Lower lobe of right lung (tissue), 2 donors: ENCODE measurements at regions not wholly inside any gene's neighbourhood (a gene's known extent, or its start where the extent isn't known, plus 50 kb on each side); places are given as distances from the start of the nearest gene placed in this dataset.

ENCODE experiments used
- ATAC-seq, 2 donors: fragments of 200-7000 bp; cut with Tn5 transposase; one replicate each; pipeline ENCODE4 v1.9.1; 2020 to 2022; ENCODE audit warnings: mild to moderate bottlenecking in 2 of 2, moderate library complexity in 2 of 2
- DNase-seq: peaks from one replicate; pipeline ENCODE4 v3.0.0-alpha.2; 2020
- H3K27ac ChIP-seq: fragments of 200-600 bp; one replicate; pipeline ENCODE4 v1.8.0; 2022
- H3K27me3 ChIP-seq: fragments of 200-600 bp; one replicate; pipeline ENCODE4 v1.8.0; 2022; ENCODE audit warnings: low read depth
- H3K36me3 ChIP-seq: fragments of 200-600 bp; one replicate; pipeline ENCODE4 v1.8.0; 2022; ENCODE audit warnings: mild to moderate bottlenecking
- H3K4me1 ChIP-seq: fragments of 200-600 bp; one replicate; pipeline ENCODE4 v1.8.0; 2022
- H3K4me3 ChIP-seq: fragments of 200-600 bp; one replicate; pipeline ENCODE4 v1.8.0; 2022; ENCODE audit warnings: mild to moderate bottlenecking
- H3K9me3 ChIP-seq: fragments of 200-600 bp; one replicate; pipeline ENCODE4 v1.8.0; 2022
- CTCF ChIP-seq: fragments of 200-600 bp; IDR thresholded peaks from one replicate; pipeline ENCODE4 v1.8.0; 2022; ENCODE audit warnings: antibody characterized with exemption, mild to moderate bottlenecking
- intact Hi-C: fragments of 100-400 bp; cut with DNase I; formaldehyde crosslinking; loops from one replicate; pipeline ENCODE4 v1.11.0; 2022
- donor health status: DM: no; HTN: yes; CAD: no; lungs with severe emphysema.

- no peak overlapping the region for H3K4me3 ChIP-seq
- no peak for DNase-seq
- no peaks in the 10 kb centered on the region for H3K27me3 ChIP-seq
- intact Hi-C loops, result no loop called here
- H3K36me3 ChIP-seq, result no peaks in the 10 kb centered on the region
- no peaks in the 10 kb centered on the region for H3K9me3 ChIP-seq
- no peak for ATAC-seq
- no peak for TF ChIP-seq CTCF
- H3K4me1 ChIP-seq, result no peaks in the 10 kb centered on the region
- no peak overlapping the region for H3K27ac ChIP-seq
Observed at GRCh38 chr2:183552716-183553115, 428.5 kb downstream of the NUP35 start.

- Histone ChIP-seq H3K27ac (no peak overlapping the region), H3K27me3 (no peaks in the 10 kb centered on the region), H3K9me3 (no peaks in the 10 kb centered on the region), H3K4me1 (no peaks in the 10 kb centered on the region), H3K4me3 (no peak overlapping the region), H3K36me3 (no peaks in the 10 kb centered on the region)
- ATAC-seq (no peak), DNase-seq (no peak)
- TF ChIP-seq CTCF, result no peak
- intact Hi-C loops, result no loop called here
Observed at GRCh38 chr2:183564726-183565125, 440.5 kb downstream of the NUP35 start.

- intact Hi-C loops, result no loop called here
- Histone ChIP-seq H3K27me3 (no peaks in the 10 kb centered on the region), H3K4me3 (no peak overlapping the region), H3K4me1 (no peaks in the 10 kb centered on the region), H3K9me3 (no peaks in the 10 kb centered on the region), H3K36me3 (no peaks in the 10 kb centered on the region), H3K27ac (no peak overlapping the region)
- DNase-seq (no peak), ATAC-seq (no peak)
- TF ChIP-seq CTCF, result no peak
Observed at GRCh38 chr2:183575481-183575880, 451.2 kb downstream of the NUP35 start.

GRCh38 chr2:183579686-183580085 is 455.4 kb downstream of the NUP35 start:
- H3K27me3 ChIP-seq, result no peaks in the 10 kb centered on the region
- no peak overlapping the region for H3K4me3 ChIP-seq
- no peak for TF ChIP-seq CTCF
- intact Hi-C loops, result no loop called here
- ATAC-seq (no peak), DNase-seq (no peak)
- H3K36me3 ChIP-seq, result no peaks in the 10 kb centered on the region
- no peak overlapping the region for H3K27ac ChIP-seq
- no peaks in the 10 kb centered on the region for H3K4me1 ChIP-seq
- peaks cover 5% of the 10 kb centered on the region for H3K9me3 ChIP-seq

GRCh38 chr2:183592271-183592670 is 468.0 kb downstream of the NUP35 start:
- DNase-seq, result no peak
- Histone ChIP-seq H3K4me1 (no peaks in the 10 kb centered on the region), H3K27me3 (no peaks in the 10 kb centered on the region), H3K9me3 (no peaks in the 10 kb centered on the region), H3K4me3 (no peak overlapping the region), H3K36me3 (no peaks in the 10 kb centered on the region), H3K27ac (no peak overlapping the region)
- ATAC-seq, result no peak
- intact Hi-C loops, result no loop called here
- TF ChIP-seq CTCF, result no peak

GRCh38 chr2:183594150-183594549 is 469.9 kb downstream of the NUP35 start:
- Histone ChIP-seq H3K4me3 (no peak overlapping the region), H3K36me3 (no peaks in the 10 kb centered on the region), H3K9me3 (no peaks in the 10 kb centered on the region), H3K4me1 (no peaks in the 10 kb centered on the region), H3K27me3 (no peaks in the 10 kb centered on the region), H3K27ac (no peak overlapping the region)
- no peak for ATAC-seq
- TF ChIP-seq CTCF, result no peak
- DNase-seq, result no peak
- intact Hi-C loops, result no loop called here
